HG03045 (cell line): ENCODE measurements at regions not wholly inside any gene's neighbourhood (a gene's known extent, or its start where the extent isn't known, plus 50 kb on each side); places are given as distances from the start of the nearest gene placed in this dataset.
"Not testable (repeated sequence)": the region's sequence is repeated elsewhere in the genome, so short reads cannot be mapped to it uniquely, and the experiment has no call there.

Experiments used
- ATAC-seq: cut with Tn5 transposase; IDR thresholded peaks from one replicate; pipeline ENCODE4 v1.9.1; 2021; ENCODE audit warnings: mild to moderate bottlenecking, moderate library complexity; ENCODE audit not compliant: unreplicated experiment

GRCh38 chr9:73337182-73337581, 185.5 kb downstream of the ANXA1 start:
- ATAC-seq: not testable (repeated sequence)

GRCh38 chr9:73344060-73344459, 192.4 kb downstream of the ANXA1 start:
- ATAC-seq: no peak

DNA sequence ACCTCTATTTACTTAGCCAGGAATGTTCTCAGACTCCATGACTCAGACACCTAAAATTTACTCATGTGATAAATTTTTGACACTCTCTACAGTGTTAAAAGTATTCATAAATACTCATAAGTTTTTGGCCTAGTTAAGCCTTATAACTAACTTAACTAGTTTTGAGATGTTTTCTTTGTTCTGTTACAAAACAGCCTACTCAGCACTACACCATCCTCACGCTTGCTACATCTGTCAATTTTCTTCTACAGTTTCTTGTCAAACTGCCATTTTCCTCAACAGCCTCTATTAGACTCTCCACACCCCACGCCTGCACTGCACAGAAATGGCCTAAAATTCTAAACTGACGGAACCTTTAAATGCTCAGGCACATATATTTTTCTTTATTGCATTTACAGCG, 195.5 kb downstream of the ANXA1 start:
- no peak for ATAC-seq

- no peak for ATAC-seq
Observed at GRCh38 chr9:73347720-73348119, 196.1 kb downstream of the ANXA1 start.

DNA sequence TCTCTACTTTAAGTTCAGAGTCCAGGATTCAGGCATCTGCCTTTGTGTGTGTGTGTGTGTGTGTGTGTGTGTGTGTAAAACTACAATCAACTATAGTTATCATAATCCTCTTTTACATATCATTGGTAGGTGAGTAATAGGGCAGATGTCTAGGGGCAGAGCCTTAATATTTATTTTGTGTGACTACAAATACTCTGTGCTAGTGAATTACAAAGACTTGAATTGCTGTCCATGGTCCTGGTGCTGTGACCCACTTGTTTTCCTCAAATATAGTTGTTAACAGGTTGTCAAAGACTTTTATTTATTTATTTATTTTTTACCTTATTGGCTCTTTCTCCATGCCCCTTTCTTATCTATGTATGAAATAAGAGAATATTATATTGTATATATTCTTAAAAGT, 196.8 kb downstream of the ANXA1 start:
- ATAC-seq: no peak

GRCh38 chr9:73349476-73349875, 197.8 kb downstream of the ANXA1 start:
- no peak for ATAC-seq

DNA sequence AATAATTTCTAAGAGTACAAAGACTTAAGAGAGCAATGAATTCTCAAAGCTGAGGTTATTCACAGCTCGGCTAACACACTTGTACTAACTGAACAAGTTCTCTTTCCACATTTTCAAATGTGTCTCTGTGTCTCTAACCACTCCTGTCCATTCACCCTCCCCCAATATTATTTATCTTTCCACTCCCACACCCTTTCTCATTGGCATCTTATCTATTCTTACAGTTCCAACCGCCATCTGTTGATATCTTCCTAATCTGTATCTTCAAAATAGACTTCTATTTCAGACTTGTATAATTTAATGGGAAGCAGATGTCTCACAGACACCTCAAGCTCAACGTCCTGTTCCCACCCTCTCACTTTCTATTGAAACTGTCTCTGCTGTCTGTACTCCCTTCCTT, 205.9 kb downstream of the ANXA1 start:
- ATAC-seq: no peak

- ATAC-seq: no peak
Observed at GRCh38 chr9:73370053-73370452, 218.4 kb downstream of the ANXA1 start.

DNA sequence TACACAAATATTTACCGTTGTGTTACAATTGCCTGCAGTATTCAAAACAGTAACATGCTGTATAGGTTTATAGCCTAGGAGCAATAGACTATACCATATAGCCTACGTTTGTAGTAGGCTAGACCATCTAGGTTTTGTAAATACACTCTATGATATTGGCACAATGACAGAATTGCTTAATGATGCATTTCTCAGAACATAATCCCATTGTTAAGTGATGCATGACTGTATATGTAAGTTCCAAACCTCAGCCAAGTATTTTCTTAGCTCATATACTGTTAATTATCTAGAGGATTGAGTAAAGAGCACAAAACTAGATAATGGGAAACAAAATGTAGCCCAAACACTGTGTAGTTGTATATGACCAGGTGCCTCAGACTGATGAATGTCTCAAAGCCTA, 220.1 kb downstream of the ANXA1 start:
- ATAC-seq: no peak

- no peak for ATAC-seq
Observed at GRCh38 chr9:73380411-73380810, 228.7 kb downstream of the ANXA1 start.

DNA sequence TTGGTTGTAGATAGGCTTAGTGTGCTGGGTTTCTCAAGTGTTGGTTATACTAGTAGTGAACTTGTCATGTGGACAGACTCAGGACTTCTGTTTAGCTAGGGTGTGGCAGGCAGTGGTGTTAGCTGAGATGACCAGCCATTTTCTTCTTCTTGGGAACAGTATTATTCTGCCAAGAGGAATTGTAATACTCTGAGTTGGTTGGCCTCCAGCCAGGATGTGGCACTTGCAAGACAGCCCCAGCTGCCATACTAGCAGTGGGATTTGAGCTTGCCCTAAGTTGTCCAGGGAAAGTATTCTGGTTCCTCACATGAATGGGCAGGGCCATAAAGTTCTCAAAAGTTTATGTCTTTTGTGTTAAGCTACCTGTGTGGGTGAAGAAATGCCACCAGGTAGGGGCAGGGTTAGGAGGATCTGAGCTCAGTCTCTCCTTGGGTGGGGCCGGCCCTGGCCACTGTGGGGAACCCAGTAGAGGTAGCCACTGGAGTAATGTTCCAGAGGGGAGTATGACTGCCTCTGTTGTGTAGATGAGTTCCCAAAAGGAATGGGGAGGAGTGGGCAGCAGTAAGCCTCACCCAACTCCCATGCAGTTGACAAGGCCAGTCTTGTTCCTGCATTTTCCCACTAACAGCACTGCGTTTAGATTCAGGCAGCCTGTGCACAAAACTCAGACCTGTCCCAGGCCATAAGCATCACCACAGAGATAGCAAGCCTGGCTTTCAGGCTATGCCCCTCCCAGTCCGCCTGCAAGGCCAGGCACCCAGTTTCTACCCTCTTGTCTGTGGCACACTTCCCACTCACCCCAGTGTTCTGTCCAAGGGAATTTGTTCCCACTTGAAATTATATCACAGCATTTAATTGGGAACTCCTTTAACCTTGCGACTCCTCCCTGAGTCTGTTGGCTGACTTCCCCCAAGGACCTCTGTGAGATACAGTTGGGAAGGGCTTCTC, 250.7 kb downstream of the ANXA1 start:
- ATAC-seq: no peak

- ATAC-seq: no peak
Observed at GRCh38 chr9:73411494-73411893, 259.8 kb downstream of the ANXA1 start.

GRCh38 chr9:73412874-73413273, 261.2 kb downstream of the ANXA1 start:
- ATAC-seq: no peak

DNA sequence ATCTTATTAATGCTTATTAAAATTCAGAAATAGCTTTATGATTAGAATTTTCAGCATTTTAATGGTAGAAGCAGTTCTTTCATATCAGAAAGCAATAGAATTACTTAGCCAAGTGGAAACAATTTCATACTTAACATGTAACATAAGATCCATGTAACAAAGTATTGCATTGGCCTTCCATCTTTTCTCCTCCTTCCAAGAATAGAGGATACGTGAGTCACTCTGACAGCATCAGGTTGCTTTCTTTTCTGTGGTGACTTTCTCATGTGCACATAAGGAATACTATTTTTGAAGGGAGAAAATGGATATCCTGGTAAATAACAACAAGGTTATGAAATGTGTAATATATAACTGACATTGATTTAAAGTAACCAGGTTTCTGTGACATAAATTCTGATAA, 272.2 kb downstream of the ANXA1 start:
- ATAC-seq: no peak

DNA sequence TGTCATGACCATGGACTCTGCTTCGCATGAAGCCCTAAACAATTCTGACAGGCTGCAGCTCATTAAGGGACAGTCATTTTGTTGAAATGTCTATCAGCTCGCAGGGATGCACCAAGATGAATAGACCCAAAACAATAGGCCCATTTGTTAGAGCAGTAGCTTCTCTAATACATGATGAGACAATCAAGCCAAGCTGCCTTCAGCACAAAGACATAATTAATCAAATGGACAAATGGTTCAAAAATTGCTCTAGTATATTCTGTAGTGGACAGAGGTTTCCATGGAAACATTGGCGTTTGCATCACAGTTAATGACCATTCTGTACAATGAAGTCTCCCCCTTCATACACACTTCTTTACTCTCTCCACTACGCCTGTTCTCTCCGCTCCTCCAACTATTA, 274.6 kb downstream of the ANXA1 start:
- no peak for ATAC-seq

DNA sequence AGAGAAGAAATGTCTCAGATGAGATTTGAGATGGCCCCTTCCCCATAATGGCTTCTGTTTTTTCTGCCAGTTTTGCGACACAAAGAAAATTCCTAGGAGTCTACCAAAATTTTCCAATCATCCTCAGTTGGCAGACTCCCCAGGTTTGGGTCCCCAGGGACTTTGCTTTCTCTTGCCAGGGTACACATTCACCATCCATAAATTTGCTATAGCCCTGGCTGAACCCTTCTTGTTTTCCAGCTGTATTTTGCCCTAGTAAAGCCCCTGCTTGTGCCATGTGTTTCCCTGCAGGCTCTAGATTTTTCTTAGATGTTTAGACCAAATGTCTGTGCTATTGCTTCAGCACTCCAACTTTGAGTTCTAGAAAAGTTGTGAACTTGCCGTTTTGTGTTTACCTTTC, 283.2 kb downstream of the ANXA1 start:
- no peak for ATAC-seq

- peak; percentile 61 for ATAC-seq
Observed at GRCh38 chr9:73437758-73438157, 286.1 kb downstream of the ANXA1 start.

- ATAC-seq: not testable (repeated sequence)
Observed at GRCh38 chr9:73439839-73440238, 288.2 kb downstream of the ANXA1 start.

- no peak for ATAC-seq
Observed at GRCh38 chr9:73441223-73441622, 289.6 kb downstream of the ANXA1 start.

GRCh38 chr9:73441890-73442818, 290.5 kb downstream of the ANXA1 start:
- ATAC-seq: no peak

DNA sequence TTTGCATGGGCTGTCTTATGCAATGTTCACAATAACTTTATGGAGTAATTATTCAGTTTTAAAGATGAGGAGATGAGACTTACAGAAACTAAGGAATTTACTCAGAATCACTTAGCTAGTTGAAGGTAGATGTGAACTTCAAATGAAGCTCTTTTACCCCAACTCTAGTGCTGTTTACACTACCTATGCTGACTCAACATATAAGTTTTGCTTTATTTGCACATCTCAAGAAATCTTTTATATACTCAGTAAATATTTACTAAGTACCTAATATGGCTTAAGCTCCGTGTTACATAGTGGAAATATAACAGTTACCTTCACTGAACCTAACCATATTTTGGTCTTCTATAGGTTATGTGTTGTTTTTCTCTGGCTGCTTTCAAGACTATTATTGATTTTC, 293.2 kb downstream of the ANXA1 start:
- ATAC-seq: no peak

DNA sequence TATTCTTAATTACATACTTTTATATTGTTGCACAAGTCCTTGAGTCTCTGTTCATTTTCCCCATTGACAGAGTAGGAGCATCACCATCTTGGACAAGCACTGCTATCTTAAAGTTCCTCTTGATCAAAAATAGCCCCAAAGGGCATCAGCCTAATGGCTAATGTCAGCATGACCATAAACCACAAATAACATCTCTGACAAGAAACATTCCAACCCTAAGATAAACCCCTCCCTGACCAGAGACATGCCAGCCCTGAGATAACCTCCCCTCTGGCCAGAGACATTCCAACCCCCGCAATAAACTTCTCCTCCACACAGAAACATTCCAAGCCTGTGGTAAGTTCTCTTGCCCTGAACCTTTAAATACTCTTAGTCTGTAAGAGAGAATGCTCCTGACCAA, 293.7 kb downstream of the ANXA1 start:
- not testable (repeated sequence) for ATAC-seq
